HuH-7.5 (cell line): ENCODE measurements at regions not wholly inside any gene's neighbourhood (a gene's known extent, or its start where the extent isn't known, plus 50 kb on each side); places are given as distances from the start of the nearest gene placed in this dataset.
"Not testable (repeated sequence)": the region's sequence is repeated elsewhere in the genome, so short reads cannot be mapped to it uniquely, and the experiment has no call there.

ENCODE experiments used
- DNase-seq: peaks from one replicate; pipeline ENCODE4 v3.0.0; 2011; ENCODE audit warnings: low spot score

GRCh38 chr20:29533566-29534177, 1723.8 kb upstream of the DEFB115 start:
- not testable (repeated sequence) for DNase-seq

GRCh38 chr20:29566901-29567635, 1690.4 kb upstream of the DEFB115 start:
- not testable (repeated sequence) for DNase-seq

- not testable (repeated sequence) for DNase-seq
Measured at GRCh38 chr20:29567671-29568070, 1689.8 kb upstream of the DEFB115 start.

- DNase-seq = not testable (repeated sequence)
Measured at GRCh38 chr20:29570126-29570525, 1687.3 kb upstream of the DEFB115 start.

GRCh38 chr20:29589530-29589929, 1667.9 kb upstream of the DEFB115 start:
- not testable (repeated sequence) for DNase-seq

GRCh38 chr20:29604163-29604562, 1653.3 kb upstream of the DEFB115 start:
- not testable (repeated sequence) for DNase-seq

- DNase-seq = not testable (repeated sequence)
Measured at GRCh38 chr20:29606171-29606570, 1651.3 kb upstream of the DEFB115 start.

GRCh38 chr20:29629395-29629794, 1628.1 kb upstream of the DEFB115 start:
- not testable (repeated sequence) for DNase-seq
